GM12891 (cell line): ENCODE measurements at regions not wholly inside any gene's neighbourhood (a gene's known extent, or its start where the extent isn't known, plus 50 kb on each side); places are given as distances from the start of the nearest gene placed in this dataset.

Source experiments
- POLR2A ChIP-seq: IDR thresholded peaks from 2 replicates; pipeline ENCODE4 v1.6.1; 2011; ENCODE audit warnings: low read depth, low read length, control low read depth
- POLR2AphosphoS5 ChIP-seq: IDR thresholded peaks from 2 replicates; pipeline ENCODE4 v1.6.1; 2011; ENCODE audit warnings: low read depth, low read length, control low read depth
- POU2F2 ChIP-seq: IDR thresholded peaks from 2 replicates; pipeline ENCODE4 v1.6.1; 2011; ENCODE audit warnings: low read depth, mild to moderate bottlenecking, control low read depth, low read length, moderate library complexity
- TAF1 ChIP-seq: IDR thresholded peaks from 2 replicates; pipeline ENCODE4 v1.6.1; 2011; ENCODE audit warnings: low read depth, low read length, control low read depth

DNA sequence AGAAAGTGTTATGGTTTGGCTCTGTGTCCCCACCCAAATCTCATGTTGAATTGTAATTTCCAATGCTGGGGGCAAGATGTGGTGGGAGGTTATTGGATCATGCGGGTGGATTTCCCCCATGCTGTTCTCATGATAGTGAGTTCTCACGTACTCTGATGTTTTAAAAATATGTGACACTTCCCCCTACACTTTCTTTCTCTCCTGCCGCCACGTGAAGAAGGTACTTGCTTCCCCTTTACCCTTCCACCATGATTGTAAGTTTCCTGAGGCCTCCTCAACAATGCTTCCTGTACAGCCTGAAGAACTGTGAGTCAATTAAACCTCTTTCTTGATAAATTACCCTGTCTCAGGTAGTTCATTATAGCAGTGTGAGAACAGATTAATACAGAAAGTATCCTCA is 150.8 kb downstream of the TMEM200A start:
- no peak for TF ChIP-seq POLR2AphosphoS5
- TF ChIP-seq POLR2A: no peak
- TF ChIP-seq TAF1: no peak
- no peak for TF ChIP-seq POU2F2
